ENCODE measurements at regions not wholly inside any gene's neighbourhood (a gene's known extent, or its start where the extent isn't known, plus 50 kb on each side); places are given as distances from the start of the nearest gene placed in this dataset.

GRCh38 chr1:228851193-228851592 lies 115.9 kb downstream of the RHOU start:
- Mint-ChIP-seq H3K9me3 (no peaks in the 10 kb centered on the region), H3K27ac (no peak overlapping the region), H3K4me3 (no peak overlapping the region), H3K4me1 (peaks cover 7% of the 10 kb centered on the region), H3K36me3 (no peaks in the 10 kb centered on the region)
- DNase-seq (ENCODE audit: low spot score in 2 of 2) (no peak), ATAC-seq (no peak)

DNA sequence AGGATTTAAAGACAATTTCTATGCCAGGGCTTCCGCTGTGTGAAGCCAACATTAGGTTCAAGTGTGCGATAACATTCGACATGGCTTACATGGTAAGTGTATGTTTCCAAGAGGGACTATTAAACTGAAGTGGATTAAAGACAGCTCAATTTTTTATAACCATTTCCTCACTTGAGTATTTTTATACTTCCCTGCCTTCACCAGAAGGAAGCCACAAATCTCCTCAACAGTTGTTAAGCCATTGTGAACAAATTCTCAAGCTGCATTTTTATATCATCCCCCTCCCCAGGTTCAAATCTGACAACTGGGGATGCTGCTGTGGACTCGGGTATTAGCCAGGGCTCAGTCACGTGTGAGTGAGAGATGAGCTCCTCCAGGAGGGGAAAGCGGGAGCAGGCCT lies 116.3 kb downstream of the RHOU start:
- DNase-seq (ENCODE audit: low spot score in 2 of 2) (no peak), ATAC-seq (no peak)
- Mint-ChIP-seq H3K36me3 (no peaks in the 10 kb centered on the region), H3K9me3 (no peaks in the 10 kb centered on the region), H3K4me3 (no peak overlapping the region), H3K4me1 (peaks cover 7% of the 10 kb centered on the region), H3K27ac (no peak overlapping the region)

DNA sequence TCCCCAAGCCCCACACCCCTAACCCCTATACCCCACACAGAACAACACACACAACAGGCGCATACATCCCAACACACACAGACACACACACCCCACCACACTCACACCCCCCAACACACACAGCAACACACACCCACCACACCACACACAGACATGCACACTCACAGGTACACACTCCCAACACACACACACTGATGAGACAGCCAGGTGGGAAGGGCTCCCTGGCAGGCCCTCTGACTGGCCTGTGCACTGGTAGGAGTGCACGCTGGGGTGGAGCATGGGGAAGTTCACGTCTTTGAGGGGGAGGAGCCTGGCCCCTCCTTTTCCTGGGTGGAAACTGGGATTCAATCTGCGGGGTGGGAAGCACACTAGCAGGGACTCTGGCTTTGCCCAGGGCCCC lies 116.7 kb downstream of the RHOU start:
- DNase-seq (ENCODE audit: low spot score in 2 of 2): no peak
- no peak overlapping the region for H3K27ac Mint-ChIP-seq
- no peaks in the 10 kb centered on the region for H3K9me3 Mint-ChIP-seq
- H3K4me1 Mint-ChIP-seq: peaks cover 7% of the 10 kb centered on the region
- no peak for ATAC-seq
- no peak overlapping the region for H3K4me3 Mint-ChIP-seq
- no peaks in the 10 kb centered on the region for H3K36me3 Mint-ChIP-seq

DNA sequence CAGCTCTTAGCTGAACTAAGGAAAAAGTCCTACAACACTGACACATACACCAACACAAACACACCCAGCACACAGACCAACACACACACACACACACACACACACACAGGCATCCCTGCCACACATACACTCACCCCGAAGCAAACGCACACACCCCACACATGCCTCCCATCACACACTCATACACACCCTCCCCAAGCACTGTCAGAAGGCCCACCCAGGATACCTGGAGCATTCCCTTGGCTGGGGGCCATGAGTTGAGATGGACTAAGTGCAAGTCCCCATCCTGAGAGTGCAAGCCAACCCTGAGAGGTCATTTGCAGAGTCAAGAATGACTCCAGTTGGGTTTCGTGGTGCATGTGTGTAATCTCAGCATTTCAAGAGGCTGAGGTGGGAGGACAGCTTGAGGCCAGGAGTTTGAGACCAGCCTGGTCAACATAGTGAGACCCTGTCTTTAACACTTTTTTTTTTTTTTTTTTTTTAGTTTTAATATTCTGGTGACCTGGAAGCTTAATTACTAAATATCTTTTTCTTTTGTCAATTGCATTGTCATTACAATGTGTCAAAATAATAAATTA lies 117.3 kb downstream of the RHOU start:
- no peaks in the 10 kb centered on the region for H3K36me3 Mint-ChIP-seq
- no peak for ATAC-seq
- H3K4me1 Mint-ChIP-seq: peaks cover 7% of the 10 kb centered on the region

DNA sequence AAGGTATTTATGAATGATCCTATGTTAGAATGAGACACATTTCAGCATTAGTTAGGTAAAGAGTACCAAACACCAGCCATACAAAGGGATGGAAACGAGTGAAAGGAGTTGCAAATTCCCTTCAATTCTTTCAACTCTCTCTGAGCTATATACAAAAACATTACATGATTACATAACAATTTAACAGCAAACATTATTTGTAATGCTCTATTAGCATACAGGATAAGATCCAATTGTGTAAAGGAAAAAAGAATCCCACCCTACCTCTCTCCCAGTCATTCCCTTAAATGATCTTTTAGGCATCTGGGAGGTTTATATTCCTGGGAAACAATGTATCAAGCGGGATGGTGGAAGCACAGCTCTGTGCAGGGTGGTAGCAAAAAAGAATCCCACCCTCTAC lies 117.9 kb downstream of the RHOU start:
- ATAC-seq (no peak), DNase-seq (ENCODE audit: low spot score in 2 of 2) (no peak)
- Mint-ChIP-seq H3K4me1 (peaks cover 7% of the 10 kb centered on the region), H3K9me3 (no peaks in the 10 kb centered on the region), H3K27ac (no peak overlapping the region), H3K36me3 (no peaks in the 10 kb centered on the region), H3K4me3 (no peak overlapping the region)

More for the DNA sequence above, 117.3 kb downstream of the RHOU start:
- Mint-ChIP-seq H3K4me3 (no peak overlapping the region), H3K9me3 (no peaks in the 10 kb centered on the region), H3K27ac (no peak overlapping the region)
- no peak for DNase-seq (ENCODE audit: low spot score in 2 of 2)

GRCh38 chr1:228853637-228854036 lies 118.4 kb downstream of the RHOU start:
- peaks cover 7% of the 10 kb centered on the region for H3K4me1 Mint-ChIP-seq
- H3K9me3 Mint-ChIP-seq: no peaks in the 10 kb centered on the region
- H3K4me3 Mint-ChIP-seq: no peak overlapping the region
- ATAC-seq: no peak
- H3K36me3 Mint-ChIP-seq: no peaks in the 10 kb centered on the region
- no peak overlapping the region for H3K27ac Mint-ChIP-seq
- DNase-seq (ENCODE audit: low spot score in 2 of 2): no peak

- Mint-ChIP-seq H3K27ac (no peak overlapping the region), H3K9me3 (no peaks in the 10 kb centered on the region), H3K36me3 (no peaks in the 10 kb centered on the region), H3K4me3 (no peak overlapping the region), H3K4me1 (peaks cover 7% of the 10 kb centered on the region)
- no peak for DNase-seq (ENCODE audit: low spot score in 2 of 2)
- ATAC-seq: no peak
These were observed 119.6 kb downstream of the RHOU start for GRCh38 chr1:228854907-228855306.

DNA sequence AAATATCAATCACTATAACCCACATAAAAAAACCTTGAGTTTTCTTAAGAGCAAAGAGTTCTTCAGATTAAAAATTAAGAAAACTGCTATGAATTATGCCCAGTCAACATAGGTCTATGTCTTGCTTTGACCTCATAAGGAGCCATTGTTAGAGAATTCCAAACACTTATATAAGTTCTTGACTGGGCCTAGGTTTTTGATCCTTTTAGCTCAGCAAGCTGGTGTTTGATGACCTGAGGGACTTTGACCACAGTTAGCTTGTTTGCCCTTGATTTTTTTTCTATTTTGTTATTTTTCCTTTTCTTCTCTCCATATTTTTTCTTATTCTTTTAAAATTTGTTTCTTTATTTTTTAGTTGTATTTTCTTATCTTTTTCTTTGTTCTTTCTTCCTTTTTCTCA lies 122.3 kb downstream of the RHOU start:
- DNase-seq (ENCODE audit: low spot score in 2 of 2): no peak
- no peak overlapping the region for H3K4me3 Mint-ChIP-seq
- no peak overlapping the region for H3K27ac Mint-ChIP-seq
- H3K9me3 Mint-ChIP-seq: no peaks in the 10 kb centered on the region
- no peak for ATAC-seq
- no peaks in the 10 kb centered on the region for H3K36me3 Mint-ChIP-seq
- peaks cover 14% of the 10 kb centered on the region for H3K4me1 Mint-ChIP-seq

- Mint-ChIP-seq H3K4me3 (no peak overlapping the region), H3K36me3 (no peaks in the 10 kb centered on the region), H3K27ac (no peak overlapping the region), H3K4me1 (peaks cover 29% of the 10 kb centered on the region), H3K9me3 (no peaks in the 10 kb centered on the region)
- DNase-seq (ENCODE audit: low spot score in 2 of 2) (peak in 1 of 2 donors; percentile 72), ATAC-seq (peak; percentile 96)
These were observed 125.9 kb downstream of the RHOU start for GRCh38 chr1:228860911-228861831.

DNA sequence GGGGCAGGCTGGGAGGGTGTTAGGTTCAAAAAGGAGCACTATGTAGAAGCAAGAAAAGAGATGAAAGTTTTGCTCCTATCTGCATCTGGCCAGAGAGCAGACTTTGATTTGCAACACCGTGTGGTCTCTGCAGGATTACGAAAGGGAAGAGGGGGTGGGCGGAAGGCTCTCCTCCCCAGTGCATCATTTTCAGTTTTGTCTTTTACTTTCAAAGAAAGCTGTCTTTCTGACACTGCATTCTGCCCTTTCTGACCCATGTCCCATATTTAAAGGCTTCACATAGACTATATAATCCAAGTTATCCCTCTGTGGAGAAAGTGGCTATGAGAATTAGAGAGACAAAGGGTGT lies 126.5 kb downstream of the RHOU start:
- H3K4me3 Mint-ChIP-seq: no peak overlapping the region
- peaks cover 29% of the 10 kb centered on the region for H3K4me1 Mint-ChIP-seq
- DNase-seq (ENCODE audit: low spot score in 2 of 2) (no peak), ATAC-seq (no peak)
- H3K36me3 Mint-ChIP-seq: no peaks in the 10 kb centered on the region
- no peak overlapping the region for H3K27ac Mint-ChIP-seq
- no peaks in the 10 kb centered on the region for H3K9me3 Mint-ChIP-seq

DNA sequence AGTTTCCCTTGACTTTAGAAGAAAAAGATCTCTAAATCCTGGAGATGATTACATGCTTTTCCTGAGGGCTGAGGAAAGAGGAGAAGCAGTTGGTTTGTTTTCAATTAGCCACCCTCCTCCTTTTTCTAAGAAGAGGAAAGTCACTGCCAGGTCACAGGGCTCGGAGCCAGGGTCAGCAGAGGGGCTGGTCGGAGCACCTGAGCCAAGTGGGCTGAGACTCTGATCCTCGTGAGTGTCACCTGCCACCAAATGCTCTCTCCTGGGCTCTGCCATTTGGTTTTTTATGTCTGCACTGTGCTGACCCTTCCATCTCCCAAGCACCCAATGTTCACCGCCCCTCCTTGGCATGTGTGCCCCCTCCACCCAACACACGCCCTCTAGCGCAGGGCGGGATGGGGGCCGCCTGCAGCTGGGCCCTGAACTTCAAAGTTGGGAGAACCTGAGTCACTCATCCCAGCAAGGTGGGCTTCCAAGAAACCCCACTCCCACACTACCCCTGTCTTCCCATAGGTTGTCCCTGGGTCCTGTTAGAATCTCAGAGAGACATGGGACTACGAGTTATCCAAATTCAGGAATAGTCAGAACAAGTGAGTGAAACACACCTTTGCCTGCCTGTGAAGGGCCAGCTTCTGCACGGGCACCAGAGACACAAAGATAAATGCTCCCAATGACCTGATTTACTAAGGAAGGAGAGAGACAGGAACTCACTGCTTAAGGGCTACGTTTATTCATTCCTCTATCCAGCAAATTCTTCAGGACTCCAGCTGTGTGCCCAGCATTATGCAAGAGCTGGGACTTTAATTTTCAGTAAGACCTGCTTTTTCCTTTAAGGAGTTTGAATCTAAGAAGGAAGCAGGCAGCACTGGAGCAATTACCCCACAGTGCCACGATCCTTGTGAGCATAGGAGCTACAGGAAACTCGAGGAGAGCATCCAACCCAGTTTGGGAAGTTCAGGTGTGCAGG lies 127.5 kb downstream of the RHOU start:
- Mint-ChIP-seq H3K27ac (no peak overlapping the region), H3K9me3 (no peaks in the 10 kb centered on the region), H3K36me3 (no peaks in the 10 kb centered on the region), H3K4me1 (peaks cover 29% of the 10 kb centered on the region), H3K4me3 (no peak overlapping the region)
- ATAC-seq: no peak
- DNase-seq (ENCODE audit: low spot score in 2 of 2): no peak

- Mint-ChIP-seq H3K9me3 (no peaks in the 10 kb centered on the region), H3K4me1 (peaks cover 29% of the 10 kb centered on the region), H3K27ac (no peak overlapping the region), H3K4me3 (no peak overlapping the region), H3K36me3 (no peaks in the 10 kb centered on the region)
- ATAC-seq (no peak), DNase-seq (ENCODE audit: low spot score in 2 of 2) (peak in 1 of 2 donors; percentile 28)
These were observed 128.5 kb downstream of the RHOU start for GRCh38 chr1:228863776-228864175.

- H3K4me3 Mint-ChIP-seq: no peak overlapping the region
- no peaks in the 10 kb centered on the region for H3K9me3 Mint-ChIP-seq
- peaks cover 29% of the 10 kb centered on the region for H3K4me1 Mint-ChIP-seq
- no peak for DNase-seq (ENCODE audit: low spot score in 2 of 2)
- H3K36me3 Mint-ChIP-seq: no peaks in the 10 kb centered on the region
- no peak overlapping the region for H3K27ac Mint-ChIP-seq
- no peak for ATAC-seq
These were observed 130.5 kb downstream of the RHOU start for GRCh38 chr1:228865627-228866330.

- ATAC-seq: no peak
These were observed 131.2 kb downstream of the RHOU start for GRCh38 chr1:228866468-228866867.

More at GRCh38 chr1:228866468-228866867, 131.2 kb downstream of the RHOU start:
- DNase-seq (ENCODE audit: low spot score in 2 of 2): no peak
- H3K4me1 Mint-ChIP-seq: peaks cover 22% of the 10 kb centered on the region
- H3K36me3 Mint-ChIP-seq: no peaks in the 10 kb centered on the region
- H3K9me3 Mint-ChIP-seq: no peaks in the 10 kb centered on the region
- no peak overlapping the region for H3K4me3 Mint-ChIP-seq
- H3K27ac Mint-ChIP-seq: no peak overlapping the region

All from stimulated activated effector memory CD8-positive, alpha-beta T cell treated with anti-CD3 and anti-CD28 coated beads, Interleukin-12 subunit alpha, Interleukin-12 subunit beta, amount 100 ng/mL, for 72 hours (primary cell).